Keratinocyte (primary cell): ENCODE measurements at regions not wholly inside any gene's neighbourhood (a gene's known extent, or its start where the extent isn't known, plus 50 kb on each side); places are given as distances from the start of the nearest gene placed in this dataset.

Experiments used
- DNase-seq: peaks from one replicate; pipeline ENCODE4 v3.0.0-alpha.2; 2011; ENCODE audit warnings: low read depth, missing footprints, low spot score
- FAIRE-seq: peaks from 2 replicates; lab custom pipeline; 2011; peaks lifted over from hg19 to GRCh38; lab: Jason Lieb, UNC
- H2AFZ ChIP-seq: 2 replicates; pipeline ENCODE4 v1.6.0; 2012; ENCODE audit warnings: low read length, control low read depth, inconsistent platforms; ENCODE audit not compliant: control insufficient read depth
- H3K27ac ChIP-seq: 2 replicates; pipeline ENCODE4 v1.5.1; 2011; ENCODE audit warnings: low read length; ENCODE audit not compliant: control insufficient read depth, insufficient read depth
- H3K27me3 ChIP-seq: 3 replicates; pipeline ENCODE4 v1.6.0; 2011; ENCODE audit warnings: low read length; ENCODE audit not compliant: control insufficient read depth, insufficient read depth; ENCODE audit errors: extremely low read depth
- H3K36me3 ChIP-seq, 2 experiments: 2 replicates in 1 of 2; 3 replicates in 1 of 2; pipeline ENCODE4 v1.5.1; 2011; ENCODE audit warnings: low read length in 2 of 2, mild to moderate bottlenecking in 1 of 2; ENCODE audit not compliant: control insufficient read depth in 2 of 2, insufficient read depth in 2 of 2; ENCODE audit errors: extremely low read depth in 1 of 2
- H3K4me1 ChIP-seq: 3 replicates; pipeline ENCODE4 v1.5.1; 2011; ENCODE audit warnings: low read length; ENCODE audit not compliant: control insufficient read depth, insufficient read depth; ENCODE audit errors: extremely low read depth
- H3K4me2 ChIP-seq: 3 replicates; pipeline ENCODE4 v1.6.0; 2011; ENCODE audit warnings: low read depth, low read length; ENCODE audit not compliant: control insufficient read depth, insufficient read depth; ENCODE audit errors: extremely low read depth
- H3K4me3 ChIP-seq, 3 experiments: fragments of 200-600 bp in 1 of 3; sonication (generic) in 1 of 3; 2 replicates in 2 of 3; 3 replicates in 1 of 3; pipeline ENCODE4 v1.5.1; 2011 to 2016; ENCODE audit warnings: low read length in 3 of 3, mild to moderate bottlenecking in 3 of 3, control low read depth in 2 of 3, inconsistent platforms in 1 of 3, low read depth in 1 of 3, mixed read lengths in 1 of 3, mixed run types in 1 of 3, moderate library complexity in 1 of 3; ENCODE audit not compliant: control insufficient read depth in 2 of 3, insufficient read depth in 2 of 3; ENCODE audit errors: extremely low read depth in 1 of 3
- H3K79me2 ChIP-seq: 2 replicates; pipeline ENCODE4 v1.6.0; 2012; ENCODE audit warnings: low read length; ENCODE audit not compliant: control insufficient read depth, insufficient read depth
- H3K9ac ChIP-seq: 3 replicates; pipeline ENCODE4 v1.6.0; 2011; ENCODE audit warnings: low read length; ENCODE audit not compliant: control insufficient read depth, insufficient read depth; ENCODE audit errors: extremely low read depth
- H3K9me1 ChIP-seq: 3 replicates; pipeline ENCODE4 v1.6.0; 2011; ENCODE audit warnings: low read length; ENCODE audit not compliant: control insufficient read depth, insufficient read depth; ENCODE audit errors: extremely low read depth
- H3K9me3 ChIP-seq: 2 replicates; pipeline ENCODE4 v1.5.1; 2012; ENCODE audit warnings: low read depth, low read length; ENCODE audit not compliant: control insufficient read depth
- H4K20me1 ChIP-seq: 3 replicates; pipeline ENCODE4 v1.6.0; 2011; ENCODE audit warnings: low read length; ENCODE audit not compliant: control insufficient read depth, insufficient read depth; ENCODE audit errors: extremely low read depth
- CTCF ChIP-seq, 3 experiments: IDR thresholded peaks in 1 of 3; conservative IDR thresholded peaks in 1 of 3; optimal IDR thresholded peaks in 1 of 3; 2 replicates in 2 of 3; 3 replicates in 1 of 3; pipeline versions ENCODE3 to v1.5.1; 2011; ENCODE audit warnings: low read length in 3 of 3, mild to moderate bottlenecking in 3 of 3, moderate library complexity in 2 of 3, control low read depth in 1 of 3, inconsistent platforms in 1 of 3; ENCODE audit not compliant: insufficient read depth in 2 of 3; ENCODE audit errors: extremely low read depth in 1 of 3
- EZH2 ChIP-seq: IDR thresholded peaks from one replicate; pipeline ENCODE4 v1.6.1; 2012; ENCODE audit warnings: inconsistent platforms, mild to moderate bottlenecking, low read length, moderate library complexity
- dilution Hi-C: fragments of 300-500 bp; cut with MboI; formaldehyde crosslinking; loops from one replicate; pipeline ENCODE4 v1.7.0; 2020; ENCODE audit warnings: low sequenced_read_pairs; ENCODE audit not compliant: extremely low pct_ligation_motif_present

DNA sequence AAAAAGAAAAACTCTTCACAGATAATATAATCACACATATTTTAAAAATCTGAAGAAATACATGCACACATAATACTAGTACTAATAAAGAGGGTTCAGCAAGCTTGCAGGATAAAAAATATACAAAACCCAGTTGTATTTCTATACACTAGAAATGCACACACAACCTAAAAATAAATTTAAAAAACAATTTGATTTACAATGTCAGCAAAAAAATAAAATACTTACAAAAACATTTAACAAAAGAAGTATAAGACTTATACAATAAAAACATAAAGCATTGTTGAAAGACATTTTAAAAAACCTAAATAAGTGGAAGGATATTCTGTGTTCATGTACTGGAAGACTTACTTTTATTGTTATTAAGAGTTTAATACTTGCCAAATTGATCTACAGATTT lies 81.7 kb upstream of the ALK start:
- H3K36me3 ChIP-seq, result no peaks in the 10 kb centered on the region
- no peaks in the 10 kb centered on the region for H3K79me2 ChIP-seq
- FAIRE-seq (no peak), DNase-seq (no peak)
- no peaks in the 10 kb centered on the region for H3K9me3 ChIP-seq
- no peak overlapping the region for H2AFZ ChIP-seq
- H3K4me3 ChIP-seq, result no peak overlapping the region
- TF ChIP-seq CTCF (optimal IDR thresholded peaks at IDR 0.05 in 1 of 3, IDR thresholded peaks at IDR 0.05 in 1 of 3, conservative IDR thresholded peaks at IDR 0.05 in 1 of 3; ENCODE audit: extremely low read depth in 1 of 3, insufficient read depth in 2 of 3, low read length in 3 of 3) (no peak), EZH2 (no peak)
- no peaks in the 10 kb centered on the region for H4K20me1 ChIP-seq
- dilution Hi-C loops, result no loop called here
- no peaks in the 10 kb centered on the region for H3K27me3 ChIP-seq
- H3K4me2 ChIP-seq, result no peak overlapping the region
- H3K9me1 ChIP-seq, result no peaks in the 10 kb centered on the region
- H3K9ac ChIP-seq, result no peak overlapping the region
- no peaks in the 10 kb centered on the region for H3K4me1 ChIP-seq
- H3K27ac ChIP-seq, result no peak overlapping the region

GRCh38 chr2:30022444-30023071 lies 101.2 kb upstream of the ALK start:
- no peak for FAIRE-seq
- Histone ChIP-seq H3K4me3 (no peak overlapping the region), H3K27me3 (peaks cover 9% of the 10 kb centered on the region), H3K9ac (no peak overlapping the region), H3K4me2 (no peak overlapping the region), H3K27ac (no peak overlapping the region), H3K9me3 (no peaks in the 10 kb centered on the region), H3K36me3 (no peaks in the 10 kb centered on the region), H4K20me1 (no peaks in the 10 kb centered on the region), H2AFZ (no peak overlapping the region), H3K4me1 (peaks cover 13% of the 10 kb centered on the region), H3K9me1 (no peaks in the 10 kb centered on the region), H3K79me2 (no peaks in the 10 kb centered on the region)
- dilution Hi-C loops, result no loop called here
- no peak for DNase-seq
- TF ChIP-seq EZH2, result no peak
- TF ChIP-seq CTCF (optimal IDR thresholded peaks at IDR 0.05 in 1 of 3, IDR thresholded peaks at IDR 0.05 in 1 of 3, conservative IDR thresholded peaks at IDR 0.05 in 1 of 3; ENCODE audit: extremely low read depth in 1 of 3, insufficient read depth in 2 of 3, low read length in 3 of 3), result no peak
